NCI-H2107 treated with DMSO at 0.1 percent for 48 hours (cell line): ENCODE measurements at regions not wholly inside any gene's neighbourhood (a gene's known extent, or its start where the extent isn't known, plus 50 kb on each side); places are given as distances from the start of the nearest gene placed in this dataset.

Experiments used
- DNase-seq: peaks from one replicate; lab custom pipeline; 2025; ENCODE audit not compliant: unreplicated experiment; lab: John Stamatoyannopoulos, UW

GRCh38 chr10:129366450-129366849 is 100.6 kb upstream of the MGMT start:
- no peak for DNase-seq

- DNase-seq: no peak
These were observed 97.5 kb upstream of the MGMT start for GRCh38 chr10:129369566-129369965.

GRCh38 chr10:129371541-129371940 is 95.5 kb upstream of the MGMT start:
- DNase-seq: no peak

- no peak for DNase-seq
These were observed 94.9 kb upstream of the MGMT start for GRCh38 chr10:129372172-129372571.

GRCh38 chr10:129373231-129373630 is 93.8 kb upstream of the MGMT start:
- no peak for DNase-seq

- DNase-seq: no peak
These were observed 93.3 kb upstream of the MGMT start for GRCh38 chr10:129373718-129374117.

GRCh38 chr10:129375171-129375570 is 91.9 kb upstream of the MGMT start:
- no peak for DNase-seq

- no peak for DNase-seq
These were observed 91.1 kb upstream of the MGMT start for GRCh38 chr10:129375912-129376311.

- no peak for DNase-seq
These were observed 86.8 kb upstream of the MGMT start for GRCh38 chr10:129380279-129380678.

GRCh38 chr10:129381741-129382140 is 85.3 kb upstream of the MGMT start:
- no peak for DNase-seq

- DNase-seq: no peak
These were observed 84.6 kb upstream of the MGMT start for GRCh38 chr10:129382401-129382800.

GRCh38 chr10:129383651-129384050 is 83.4 kb upstream of the MGMT start:
- no peak for DNase-seq

GRCh38 chr10:129385600-129385999 is 81.4 kb upstream of the MGMT start:
- no peak for DNase-seq

- DNase-seq: no peak
These were observed 80.4 kb upstream of the MGMT start for GRCh38 chr10:129386415-129387257.

GRCh38 chr10:129387258-129387525 is 79.8 kb upstream of the MGMT start:
- DNase-seq: no peak

GRCh38 chr10:129388435-129388834 is 78.6 kb upstream of the MGMT start:
- DNase-seq: no peak

GRCh38 chr10:129389194-129389593 is 77.8 kb upstream of the MGMT start:
- DNase-seq: no peak

- DNase-seq: no peak
These were observed 76.9 kb upstream of the MGMT start for GRCh38 chr10:129390147-129390546.

GRCh38 chr10:129390726-129391125 is 76.3 kb upstream of the MGMT start:
- no peak for DNase-seq

- DNase-seq: no peak
These were observed 75.6 kb upstream of the MGMT start for GRCh38 chr10:129391464-129391863.

GRCh38 chr10:129392855-129393254 is 74.2 kb upstream of the MGMT start:
- no peak for DNase-seq

GRCh38 chr10:129393812-129394211 is 73.2 kb upstream of the MGMT start:
- no peak for DNase-seq
